ENCODE measurements at regions not wholly inside any gene's neighbourhood (a gene's known extent, or its start where the extent isn't known, plus 50 kb on each side); places are given as distances from the start of the nearest gene placed in this dataset.

GRCh38 chr2:2892892-2893291 lies 484.7 kb downstream of the EIPR1 start:
- Histone ChIP-seq H3K9ac (ENCODE audit: low read length) (no peak overlapping the region), H3K36me3 (ENCODE audit: control insufficient read depth in 1 of 2, insufficient read depth in 2 of 2, low read length in 2 of 2) (no peaks in the 10 kb centered on the region), H3K9me2 (ENCODE audit: insufficient read depth) (no peaks in the 10 kb centered on the region), H3K4me2 (ENCODE audit: low read length) (no peak overlapping the region), H3K27me3 (ENCODE audit: insufficient read depth, low read length) (peaks cover 16% of the 10 kb centered on the region; the same call in 1 of the 2 replicates), H3K27ac (ENCODE audit: low read depth, low read length) (no peak overlapping the region), H3K9me3 (ENCODE audit: control insufficient read depth in 1 of 2, insufficient read depth in 1 of 2, low read depth in 1 of 2, low read length in 2 of 2) (no peaks in the 10 kb centered on the region), H3K4me1 (ENCODE audit: control insufficient read depth in 1 of 2, insufficient read depth in 2 of 2, low read length in 2 of 2) (no peaks in the 10 kb centered on the region), H3K4me3 (replicated peaks in 1 of 2; ENCODE audit: low read depth in 1 of 2, low read length in 2 of 2) (no peak overlapping the region), H2AFZ (ENCODE audit: low read depth, low read length, poor library complexity, severe bottlenecking) (no peak overlapping the region), H4K20me1 (ENCODE audit: insufficient read depth) (no peaks in the 10 kb centered on the region), H3K79me2 (ENCODE audit: insufficient read depth, low read length) (no peaks in the 10 kb centered on the region)
- RAD21 ChIA-PET (ENCODE audit: low non-redundant PET in 1 of 2, low total read pairs in 2 of 2, uncharacterized antibody in 2 of 2, unreplicated experiment in 2 of 2), result no interaction called here
- no peak for TF ChIP-seq ZFX (IDR thresholded peaks at IDR 0.05)
- TF ChIP-seq, protein P1, sequence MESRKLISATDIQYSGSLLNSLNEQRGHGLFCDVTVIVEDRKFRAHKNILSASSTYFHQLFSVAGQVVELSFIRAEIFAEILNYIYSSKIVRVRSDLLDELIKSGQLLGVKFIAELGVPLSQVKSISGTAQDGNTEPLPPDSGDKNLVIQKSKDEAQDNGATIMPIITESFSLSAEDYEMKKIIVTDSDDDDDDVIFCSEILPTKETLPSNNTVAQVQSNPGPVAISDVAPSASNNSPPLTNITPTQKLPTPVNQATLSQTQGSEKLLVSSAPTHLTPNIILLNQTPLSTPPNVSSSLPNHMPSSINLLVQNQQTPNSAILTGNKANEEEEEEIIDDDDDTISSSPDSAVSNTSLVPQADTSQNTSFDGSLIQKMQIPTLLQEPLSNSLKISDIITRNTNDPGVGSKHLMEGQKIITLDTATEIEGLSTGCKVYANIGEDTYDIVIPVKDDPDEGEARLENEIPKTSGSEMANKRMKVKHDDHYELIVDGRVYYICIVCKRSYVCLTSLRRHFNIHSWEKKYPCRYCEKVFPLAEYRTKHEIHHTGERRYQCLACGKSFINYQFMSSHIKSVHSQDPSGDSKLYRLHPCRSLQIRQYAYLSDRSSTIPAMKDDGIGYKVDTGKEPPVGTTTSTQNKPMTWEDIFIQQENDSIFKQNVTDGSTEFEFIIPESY (IDR thresholded peaks at IDR 0.05; ENCODE audit: extremely low read depth, insufficient replicate concordance, low read length), result no peak
- no peak for TF ChIP-seq EZH2phosphoT487 (IDR thresholded peaks at IDR 0.05; ENCODE audit: borderline replicate concordance)
- TF ChIP-seq ZNF274 (IDR thresholded peaks at IDR 0.05; ENCODE audit: low read depth, low read length), result no peak
- TF ChIP-seq POLR2AphosphoS5 (IDR thresholded peaks at IDR 0.05; ENCODE audit: low read depth, low read length), result no peak
- CTCF ChIA-PET, result no interaction called here
- POLR2A ChIA-PET, result no interaction called here
- DNase-seq (ENCODE audit: low read depth, low spot score) (no peak), ATAC-seq (no peak)
- BruUV-seq (replicated peaks), result no TSS peak
- intact Hi-C loops (cut with micrococcal nuclease), result no loop called here

DNA sequence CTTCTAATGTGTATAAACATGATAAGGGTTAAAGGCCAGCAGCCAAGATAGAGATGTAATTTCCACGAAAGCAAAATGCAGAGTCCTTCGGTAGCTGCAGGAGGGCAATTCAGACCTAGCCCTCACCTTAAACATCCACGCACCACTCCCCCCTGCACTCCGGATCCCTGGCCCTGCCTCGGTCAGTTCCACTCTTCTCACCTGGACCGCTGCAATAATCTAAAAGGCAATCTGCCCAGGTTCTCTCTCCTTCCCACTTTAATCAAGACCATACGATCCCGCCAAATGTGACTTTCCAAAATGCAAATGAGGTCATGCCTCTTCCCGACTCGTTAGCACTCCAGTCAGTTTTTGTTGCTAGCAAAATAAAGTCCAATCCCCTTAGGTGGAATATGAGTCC lies 485.2 kb downstream of the EIPR1 start:
- H4K20me1 ChIP-seq (ENCODE audit: insufficient read depth), result no peaks in the 10 kb centered on the region
- ChIA-PET RAD21 (ENCODE audit: low non-redundant PET in 1 of 2, low total read pairs in 2 of 2, uncharacterized antibody in 2 of 2, unreplicated experiment in 2 of 2) (no interaction called here), CTCF (no interaction called here), POLR2A (no interaction called here)
- H3K9me3 ChIP-seq (ENCODE audit: control insufficient read depth in 1 of 2, insufficient read depth in 1 of 2, low read depth in 1 of 2, low read length in 2 of 2), result no peaks in the 10 kb centered on the region
- H3K79me2 ChIP-seq (ENCODE audit: insufficient read depth, low read length), result no peaks in the 10 kb centered on the region
- H3K4me3 ChIP-seq (replicated peaks in 1 of 2; ENCODE audit: low read depth in 1 of 2, low read length in 2 of 2), result no peak overlapping the region
- intact Hi-C loops (cut with micrococcal nuclease), result no loop called here
- H3K27me3 ChIP-seq (ENCODE audit: insufficient read depth, low read length), result peaks cover 21% of the 10 kb centered on the region; the same call in 1 of the 2 replicates
- no peak overlapping the region for H3K27ac ChIP-seq (ENCODE audit: low read depth, low read length)
- BruUV-seq (replicated peaks), result no TSS peak
- no peak for ATAC-seq
- H3K9ac ChIP-seq (ENCODE audit: low read length), result no peak overlapping the region
- H2AFZ ChIP-seq (ENCODE audit: low read depth, low read length, poor library complexity, severe bottlenecking), result no peak overlapping the region
- no peaks in the 10 kb centered on the region for H3K4me1 ChIP-seq (ENCODE audit: control insufficient read depth in 1 of 2, insufficient read depth in 2 of 2, low read length in 2 of 2)
- no peak for DNase-seq (ENCODE audit: low read depth, low spot score)
- H3K4me2 ChIP-seq (ENCODE audit: low read length), result no peak overlapping the region
- no peaks in the 10 kb centered on the region for H3K9me2 ChIP-seq (ENCODE audit: insufficient read depth)
- H3K36me3 ChIP-seq (ENCODE audit: control insufficient read depth in 1 of 2, insufficient read depth in 2 of 2, low read length in 2 of 2), result no peaks in the 10 kb centered on the region
- no peak for TF ChIP-seq SP1 (IDR thresholded peaks at IDR 0.05; ENCODE audit: low read depth)
- TF ChIP-seq, protein P2, sequence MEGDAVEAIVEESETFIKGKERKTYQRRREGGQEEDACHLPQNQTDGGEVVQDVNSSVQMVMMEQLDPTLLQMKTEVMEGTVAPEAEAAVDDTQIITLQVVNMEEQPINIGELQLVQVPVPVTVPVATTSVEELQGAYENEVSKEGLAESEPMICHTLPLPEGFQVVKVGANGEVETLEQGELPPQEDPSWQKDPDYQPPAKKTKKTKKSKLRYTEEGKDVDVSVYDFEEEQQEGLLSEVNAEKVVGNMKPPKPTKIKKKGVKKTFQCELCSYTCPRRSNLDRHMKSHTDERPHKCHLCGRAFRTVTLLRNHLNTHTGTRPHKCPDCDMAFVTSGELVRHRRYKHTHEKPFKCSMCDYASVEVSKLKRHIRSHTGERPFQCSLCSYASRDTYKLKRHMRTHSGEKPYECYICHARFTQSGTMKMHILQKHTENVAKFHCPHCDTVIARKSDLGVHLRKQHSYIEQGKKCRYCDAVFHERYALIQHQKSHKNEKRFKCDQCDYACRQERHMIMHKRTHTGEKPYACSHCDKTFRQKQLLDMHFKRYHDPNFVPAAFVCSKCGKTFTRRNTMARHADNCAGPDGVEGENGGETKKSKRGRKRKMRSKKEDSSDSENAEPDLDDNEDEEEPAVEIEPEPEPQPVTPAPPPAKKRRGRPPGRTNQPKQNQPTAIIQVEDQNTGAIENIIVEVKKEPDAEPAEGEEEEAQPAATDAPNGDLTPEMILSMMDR (IDR thresholded peaks at IDR 0.05 in 2 of 3, conservative IDR thresholded peaks at IDR 0.05 in 1 of 3; ENCODE audit: borderline replicate concordance in 1 of 3, insufficient read depth in 1 of 3, low read depth in 2 of 3, low read length in 2 of 3), result no peak

All from HCT116 (cell line).